ENCODE measurements at regions not wholly inside any gene's neighbourhood (a gene's known extent, or its start where the extent isn't known, plus 50 kb on each side); places are given as distances from the start of the nearest gene placed in this dataset.
"Not testable (repeated sequence)": the region's sequence is repeated elsewhere in the genome, so short reads cannot be mapped to it uniquely, and the experiment has no call there.

DNA sequence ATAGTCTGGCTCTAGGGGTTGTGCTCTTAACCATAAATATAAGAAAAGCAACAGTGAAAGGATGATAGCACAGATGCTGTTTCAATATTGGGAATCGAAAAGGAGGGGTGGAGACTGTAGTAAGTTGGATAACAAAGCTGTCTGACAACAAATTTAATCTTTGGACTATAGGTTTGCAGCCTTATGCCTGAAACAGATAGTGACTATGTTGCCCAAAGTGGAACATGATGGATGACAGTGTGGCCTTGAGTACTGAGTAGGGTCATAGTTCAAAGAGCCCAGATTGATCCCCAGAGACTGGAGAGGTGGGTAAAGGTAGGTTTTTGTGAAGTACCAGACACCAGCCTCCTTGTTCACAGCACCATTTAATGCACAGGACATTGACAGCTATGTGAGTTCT, 144.0 kb upstream of the PALMD start:
- DNase-seq (ENCODE audit: low read depth, low spot score) = no peak

DNA sequence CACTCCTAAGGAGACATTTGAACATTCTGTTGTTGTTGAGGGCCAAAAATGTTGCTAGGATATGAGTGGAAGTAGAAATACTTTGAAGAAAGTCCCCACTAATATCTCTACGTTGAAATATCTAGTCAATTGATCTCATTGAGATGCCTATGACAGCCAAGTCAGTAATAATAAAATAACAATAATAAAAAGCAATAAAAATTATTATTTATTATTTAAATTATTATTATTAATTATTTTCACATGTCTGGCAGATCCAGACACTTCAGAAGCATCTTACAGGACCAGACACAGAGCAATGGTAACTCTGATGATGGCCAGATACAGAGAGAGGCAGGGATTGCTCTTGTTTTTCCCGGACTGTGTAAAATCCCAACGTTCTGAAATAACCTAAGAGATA, 143.5 kb upstream of the PALMD start:
- DNase-seq (ENCODE audit: low read depth, low spot score) = no peak

DNA sequence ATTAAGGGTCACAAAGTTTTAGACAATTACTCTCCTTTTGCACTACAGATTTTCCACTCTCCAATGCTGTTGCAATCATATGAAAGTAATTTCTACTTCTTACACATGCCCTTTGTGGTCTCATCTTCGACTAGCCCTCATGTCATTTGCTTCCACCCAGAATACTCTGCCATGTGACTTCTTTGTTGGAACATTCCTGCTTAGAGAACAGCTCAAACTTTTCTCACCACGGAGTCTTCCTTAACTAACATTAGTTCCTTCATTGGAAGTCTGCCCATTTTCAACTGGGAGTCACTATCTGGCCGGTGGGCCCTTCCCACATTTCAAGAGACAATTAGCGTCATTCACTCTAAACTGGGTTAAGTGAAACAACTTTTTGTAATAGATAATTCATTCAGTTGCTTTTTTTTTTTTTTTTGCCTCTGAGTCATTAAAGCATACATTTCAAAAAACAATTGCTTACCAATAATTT, 142.6 kb upstream of the PALMD start:
- peak; percentile 63 for DNase-seq (ENCODE audit: low read depth, low spot score)

DNA sequence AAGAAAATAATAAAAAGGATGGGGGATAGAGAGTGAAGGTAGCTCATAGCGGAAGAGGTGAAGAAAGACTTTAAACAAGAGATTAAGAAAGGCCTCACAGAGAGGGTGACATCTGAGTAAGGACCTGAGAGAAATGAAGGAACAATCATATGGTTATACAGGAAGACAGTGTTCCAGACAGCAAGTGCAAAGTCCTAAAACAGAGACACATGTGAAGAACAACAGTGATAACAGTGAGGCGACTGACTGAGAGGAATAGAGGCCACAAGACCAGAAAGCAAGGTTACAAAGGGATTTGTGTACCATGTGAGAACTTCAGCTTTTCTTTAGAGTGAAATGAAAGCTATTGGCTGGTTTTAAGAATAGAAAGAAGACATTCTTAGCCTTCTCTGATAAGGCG, 141.6 kb upstream of the PALMD start:
- DNase-seq (ENCODE audit: low read depth, low spot score) = no peak

DNA sequence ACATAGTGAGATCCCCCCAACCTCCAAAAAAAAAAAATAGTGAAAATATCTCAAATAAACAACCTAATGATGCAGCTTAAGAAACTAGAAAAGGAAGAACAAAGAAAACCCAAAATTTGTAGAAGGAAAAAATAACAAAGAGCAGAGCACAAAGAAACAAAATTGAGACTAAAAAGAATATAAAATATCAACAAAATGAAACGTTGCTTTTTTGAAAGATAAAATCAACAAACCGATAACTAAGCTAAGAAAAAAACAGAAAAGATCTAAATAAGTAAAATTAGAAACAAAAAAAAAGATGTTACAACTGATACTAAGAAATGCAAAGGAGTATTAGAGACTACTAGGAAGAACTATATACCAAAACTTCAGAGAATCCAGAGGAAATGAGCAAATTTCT, 139.3 kb upstream of the PALMD start:
- no peak for DNase-seq (ENCODE audit: low read depth, low spot score)

DNA sequence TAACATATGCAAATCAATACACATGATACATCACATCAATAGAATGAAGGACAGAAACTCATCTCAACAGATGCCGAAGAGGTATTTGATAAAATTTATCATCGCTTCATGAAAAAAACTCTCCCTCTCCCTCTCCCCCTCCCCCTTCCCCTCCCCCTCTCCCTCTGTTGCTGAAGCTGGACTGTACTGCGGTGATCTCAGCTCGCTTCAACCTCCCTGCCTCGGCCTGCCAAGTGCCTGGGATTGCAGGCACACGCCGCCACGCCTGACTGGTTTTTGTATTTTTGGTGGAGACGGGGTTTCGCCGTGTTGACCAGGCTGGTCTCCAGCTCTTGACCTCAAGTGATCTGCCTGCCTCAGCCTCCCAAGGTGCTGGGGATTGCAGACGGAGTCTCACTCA, 138.5 kb upstream of the PALMD start:
- not testable (repeated sequence) for DNase-seq (ENCODE audit: low read depth, low spot score)

DNA sequence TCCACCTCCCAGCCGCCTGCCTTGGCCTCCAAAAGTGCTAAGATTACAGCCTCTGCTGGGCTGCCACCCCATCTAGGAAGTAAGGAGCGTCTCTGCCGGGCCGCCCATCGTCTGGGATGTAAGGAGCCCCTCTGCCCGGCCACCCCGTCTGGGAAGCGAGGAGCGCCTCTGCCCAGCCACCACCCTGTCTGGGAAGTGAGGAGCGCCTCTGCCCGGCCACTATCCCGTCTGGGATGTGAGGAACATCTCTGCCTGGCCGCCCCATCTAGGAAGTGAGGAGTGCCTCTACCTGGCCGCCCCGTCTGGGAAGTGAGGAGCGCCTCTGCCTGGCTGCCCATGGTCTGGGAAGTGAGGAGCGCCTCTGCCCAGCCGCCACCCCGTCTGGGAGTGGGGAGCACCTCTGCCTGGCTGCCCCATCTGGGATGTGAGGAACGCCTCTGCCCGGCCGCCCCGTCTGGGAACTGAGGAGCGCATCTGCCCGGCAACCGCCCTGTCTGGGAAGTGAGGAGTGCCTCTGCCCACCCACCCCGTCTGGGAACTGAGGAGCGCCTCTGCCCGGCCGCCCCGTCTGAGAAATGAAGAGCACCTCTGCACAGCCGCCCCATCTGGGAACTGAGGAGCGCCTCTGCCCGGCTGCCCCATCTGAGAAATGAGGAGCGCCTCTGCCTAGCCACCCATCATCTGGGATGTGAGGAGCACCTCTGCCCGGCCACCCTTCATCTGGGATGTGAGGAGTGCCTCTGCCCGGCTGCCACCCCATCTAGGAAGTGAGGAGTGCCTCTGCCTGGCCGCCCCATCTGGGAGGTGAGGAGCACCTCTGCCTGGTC, 137.8 kb upstream of the PALMD start:
- no peak for DNase-seq (ENCODE audit: low read depth, low spot score)

DNA sequence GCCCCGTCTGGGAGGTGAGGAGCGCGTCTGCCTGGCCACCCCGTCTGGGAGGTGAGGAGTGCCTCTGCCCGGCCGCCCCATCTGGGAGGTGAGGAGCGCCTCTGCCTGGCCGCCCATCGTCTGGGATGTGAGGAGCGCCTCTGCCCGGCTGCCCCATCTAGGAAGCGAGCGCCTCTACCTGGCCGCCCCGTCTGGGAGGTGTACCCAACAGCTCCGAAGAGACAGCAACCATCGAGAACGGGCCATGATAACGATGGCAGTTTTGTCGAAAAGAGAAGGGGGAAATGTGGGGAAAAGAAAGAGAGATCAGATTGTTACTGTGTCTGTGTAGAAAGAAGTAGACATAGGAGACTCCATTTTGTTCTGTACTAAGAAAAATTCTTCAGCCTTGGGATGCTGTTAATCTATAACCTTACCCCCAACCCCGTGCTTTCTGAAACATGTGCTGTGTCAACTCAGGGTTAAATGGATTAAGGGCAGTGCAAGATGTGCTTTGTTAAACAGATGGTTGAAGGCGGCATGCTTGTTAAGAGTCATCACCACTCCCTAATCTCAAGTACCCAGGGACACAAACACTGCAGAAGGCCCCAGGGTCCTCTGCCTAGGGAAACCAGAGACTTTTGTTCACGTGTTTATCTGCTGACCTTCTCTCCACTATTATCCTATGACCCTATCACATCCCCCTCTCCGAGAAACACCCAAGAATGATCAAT, 137.0 kb upstream of the PALMD start:
- not testable (repeated sequence) for DNase-seq (ENCODE audit: low read depth, low spot score)

DNA sequence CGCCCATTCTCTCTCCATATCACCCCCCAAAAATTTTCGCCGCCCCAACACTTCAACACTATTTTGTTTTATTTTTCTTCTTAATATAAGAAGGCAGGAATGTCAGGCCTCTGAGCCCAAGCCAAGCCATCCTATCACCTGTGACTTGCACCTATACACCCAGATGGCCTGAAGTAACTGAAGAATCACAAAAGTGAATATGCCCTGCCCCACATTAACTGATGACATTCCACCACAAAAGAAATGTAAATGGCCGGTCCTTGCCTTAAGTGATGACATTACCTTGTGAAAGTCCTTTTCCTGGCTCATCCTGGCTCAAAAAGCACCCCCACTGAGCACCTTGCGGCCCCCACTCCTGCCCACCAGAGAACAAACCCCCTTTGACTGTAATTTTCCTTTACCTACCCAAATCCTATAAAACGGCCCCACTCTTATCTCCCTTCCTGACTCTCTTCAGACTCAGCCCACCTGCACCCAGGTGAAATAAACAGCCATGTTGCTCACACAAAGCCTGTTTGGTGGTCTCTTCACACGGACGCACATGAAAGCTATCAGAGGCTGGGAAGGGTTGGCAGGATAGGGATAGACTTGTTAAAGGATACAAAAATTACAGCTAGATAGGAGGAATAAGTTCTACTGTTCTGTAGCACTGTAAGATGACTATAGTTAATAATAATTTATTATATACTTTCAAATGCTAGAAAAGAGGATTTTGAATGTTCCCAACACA, 130.9 kb upstream of the PALMD start:
- DNase-seq (ENCODE audit: low read depth, low spot score) = not testable (repeated sequence)

DNA sequence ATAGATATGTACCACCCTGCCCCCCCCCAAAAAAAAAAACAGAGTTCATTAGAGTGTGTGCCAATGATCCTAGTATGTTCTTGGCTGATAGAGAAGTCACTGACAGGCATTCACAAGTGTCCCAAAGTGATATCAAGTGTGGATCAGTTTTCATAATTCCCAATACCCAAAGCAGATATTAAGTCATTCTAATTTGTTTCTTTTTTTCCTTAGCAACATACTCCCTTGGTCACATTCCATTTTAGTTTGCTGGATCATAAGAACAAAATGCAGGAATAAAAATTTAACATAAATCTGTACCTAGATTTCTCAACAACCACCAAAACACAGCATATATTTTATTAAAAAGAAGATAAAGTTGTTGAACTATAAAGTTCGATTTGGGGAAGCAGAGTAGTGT, 129.8 kb upstream of the PALMD start:
- DNase-seq (ENCODE audit: low read depth, low spot score) = no peak

DNA sequence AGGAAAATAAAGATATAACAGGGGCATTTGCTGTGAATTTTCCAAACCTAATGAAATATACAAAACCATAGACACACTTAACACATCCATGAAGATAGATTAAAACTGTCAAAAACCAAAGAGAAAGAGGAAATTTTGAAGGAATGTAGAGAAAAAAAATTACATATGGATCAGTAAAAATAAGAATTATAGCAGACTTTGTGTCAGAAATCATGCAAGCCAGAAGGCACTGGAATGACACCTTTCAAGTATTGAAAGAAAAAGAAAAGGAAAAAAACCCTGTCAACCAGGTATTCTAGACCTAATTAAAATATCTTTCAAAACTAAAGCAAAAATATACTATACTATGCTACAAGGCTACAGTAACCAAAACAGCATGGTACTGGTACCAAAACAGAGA, 125.8 kb upstream of the PALMD start:
- no peak for DNase-seq (ENCODE audit: low read depth, low spot score)

DNA sequence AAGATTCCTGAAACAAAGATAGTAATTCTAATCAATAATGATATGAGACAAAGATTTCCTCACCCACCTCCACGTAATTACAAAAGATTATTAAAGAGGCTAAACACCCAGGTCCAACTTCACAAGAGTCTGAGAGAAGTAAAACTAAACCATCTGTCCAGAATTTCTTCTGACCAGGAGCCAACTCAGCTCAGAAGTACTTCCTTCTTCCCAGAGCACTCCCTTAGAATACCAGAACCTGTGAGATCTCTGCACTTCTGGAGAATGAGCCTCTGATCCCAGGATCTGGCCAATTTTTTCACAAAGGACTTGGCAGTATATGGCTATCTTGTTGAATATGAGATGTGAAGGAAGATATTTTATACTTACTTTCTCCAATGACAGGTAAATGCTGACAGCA, 120.6 kb upstream of the PALMD start:
- DNase-seq (ENCODE audit: low read depth, low spot score) = no peak

DNA sequence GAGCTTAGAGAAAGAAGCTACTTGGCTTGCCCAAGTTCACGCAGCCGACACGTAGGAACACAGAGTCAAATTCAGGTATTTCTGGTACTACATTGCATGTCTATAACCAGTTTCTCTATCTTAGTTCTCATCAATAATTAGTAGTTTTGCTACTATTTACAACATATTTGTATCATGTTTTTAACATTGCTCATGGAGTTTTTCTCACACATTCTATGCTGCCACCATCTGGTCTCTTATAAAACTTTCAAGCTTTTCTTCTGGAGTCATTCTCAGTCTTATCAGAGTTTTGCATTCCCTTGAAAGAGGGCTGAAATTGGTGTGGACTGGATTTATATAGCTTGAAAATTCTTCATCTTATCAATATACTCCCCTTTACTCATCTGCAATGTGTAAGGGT, 118.8 kb upstream of the PALMD start:
- DNase-seq (ENCODE audit: low read depth, low spot score) = peak; percentile 37

DNA sequence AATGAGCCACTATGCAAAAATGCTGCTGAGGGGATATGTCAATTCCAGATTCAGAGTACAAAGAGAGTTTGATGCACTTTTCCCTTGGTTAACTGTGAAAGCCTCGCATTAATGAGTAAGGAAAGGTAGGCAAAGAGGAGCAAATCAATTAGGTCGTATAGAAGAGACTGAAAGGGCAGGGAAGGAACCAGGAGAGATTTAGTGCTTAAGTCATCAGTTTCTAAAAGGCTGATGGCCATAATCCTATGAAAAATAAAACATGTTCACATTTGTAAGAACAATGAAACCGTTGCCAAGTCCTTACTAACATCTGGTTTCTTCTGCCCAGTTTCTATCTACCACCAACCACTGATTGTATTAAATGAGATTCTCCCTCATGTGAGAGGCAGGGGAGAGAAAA, 118.4 kb upstream of the PALMD start:
- no peak for DNase-seq (ENCODE audit: low read depth, low spot score)

DNA sequence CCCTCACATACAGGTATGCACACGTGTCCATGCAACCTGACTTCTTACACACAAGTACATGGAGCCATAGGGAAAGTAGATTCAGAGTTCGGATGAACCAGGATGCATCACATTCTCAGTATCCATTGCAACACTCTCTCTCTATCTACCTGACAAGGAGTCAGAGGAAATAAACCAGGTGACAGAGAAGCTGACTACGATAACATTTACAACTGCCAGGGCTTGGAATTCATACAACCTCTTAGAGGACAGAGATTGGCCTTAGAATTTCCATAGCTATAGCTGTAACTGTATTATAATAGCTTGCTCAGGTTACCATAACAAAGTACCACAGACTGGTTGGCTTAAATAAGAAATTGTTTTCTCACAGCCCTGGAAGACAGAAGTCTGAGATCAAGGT, 116.9 kb upstream of the PALMD start:
- DNase-seq (ENCODE audit: low read depth, low spot score) = no peak

DNA sequence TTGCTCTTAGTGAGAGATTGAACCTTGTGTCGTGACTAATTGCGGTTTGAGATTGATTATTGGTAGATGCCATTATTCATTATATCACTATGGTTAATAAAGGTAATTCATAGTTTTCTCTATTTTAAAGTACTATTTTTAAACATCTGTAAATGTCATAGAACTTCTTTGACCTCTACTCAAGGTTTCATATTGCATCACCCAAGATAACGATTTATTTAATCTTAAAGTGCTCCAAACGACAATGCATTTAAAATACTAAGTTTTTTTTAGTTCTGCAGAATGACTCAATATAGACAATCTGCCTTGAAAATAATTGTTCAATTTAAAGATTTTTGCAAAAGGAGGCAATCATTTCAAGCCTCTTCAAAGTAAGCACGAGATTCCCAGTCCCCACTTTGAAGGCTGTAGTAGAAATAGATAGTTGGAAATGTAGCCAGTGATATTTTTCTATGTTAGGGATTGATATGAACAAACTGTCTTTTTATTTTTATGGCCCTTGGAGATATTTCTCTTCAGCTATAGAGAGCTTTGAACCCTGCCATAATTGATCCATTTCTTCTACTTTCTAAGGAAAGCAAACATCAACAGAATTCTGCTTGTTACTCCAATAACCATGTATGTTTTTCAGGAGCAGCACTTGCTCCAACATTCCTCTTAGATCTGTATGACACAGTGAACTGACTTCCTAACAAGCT, 114.2 kb upstream of the PALMD start:
- DNase-seq (ENCODE audit: low read depth, low spot score) = no peak

DNA sequence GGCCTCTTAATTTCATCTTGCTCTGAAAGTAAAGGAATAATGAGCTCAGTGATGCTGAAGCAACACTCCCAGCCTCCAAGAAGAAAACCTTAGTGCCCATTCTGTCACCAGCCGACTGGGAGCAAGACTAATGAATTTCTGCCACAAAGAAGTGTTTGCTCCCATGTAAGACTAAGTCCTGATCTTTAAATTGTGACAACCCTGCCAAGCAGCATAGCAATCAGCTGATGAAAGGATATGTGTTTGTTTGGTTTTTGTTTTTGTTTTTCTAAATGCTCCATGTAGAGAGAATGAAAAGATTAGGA, 113.7 kb upstream of the PALMD start:
- peak; percentile 53 for DNase-seq (ENCODE audit: low read depth, low spot score)

DNA sequence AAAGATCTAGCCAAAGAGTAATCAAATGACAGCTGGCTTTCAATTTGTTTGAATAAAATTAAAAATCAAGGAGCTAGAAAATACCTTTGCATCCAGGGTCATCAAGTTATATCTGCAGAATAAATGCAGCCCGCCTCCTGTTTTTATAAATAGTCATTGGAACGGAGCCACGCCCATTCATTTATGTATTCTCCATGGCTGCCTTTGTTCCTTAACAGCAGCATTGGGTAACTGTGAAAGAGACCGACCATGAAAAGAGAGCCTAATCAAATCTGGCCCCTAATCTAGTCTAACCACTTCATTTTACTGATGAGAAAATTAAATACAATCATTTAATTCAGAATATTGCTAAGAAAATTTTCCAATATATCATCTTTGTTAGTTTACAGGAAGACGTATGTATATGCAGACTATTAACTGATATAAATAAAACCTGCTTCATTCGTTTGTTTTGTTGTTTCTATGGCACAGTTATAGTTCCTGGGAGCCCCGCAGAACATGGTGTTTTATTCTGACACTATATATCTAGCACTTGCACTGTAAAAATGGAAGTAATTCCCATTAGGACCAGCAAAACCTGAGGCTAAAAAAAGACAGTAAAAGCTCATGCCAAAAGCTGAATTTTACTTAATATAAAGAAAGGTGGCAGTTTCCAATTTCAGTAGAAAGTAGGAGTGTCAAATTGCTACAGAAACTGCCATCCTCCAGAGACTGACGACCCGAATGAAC, 111.8 kb upstream of the PALMD start:
- DNase-seq (ENCODE audit: low read depth, low spot score) = no peak

DNA sequence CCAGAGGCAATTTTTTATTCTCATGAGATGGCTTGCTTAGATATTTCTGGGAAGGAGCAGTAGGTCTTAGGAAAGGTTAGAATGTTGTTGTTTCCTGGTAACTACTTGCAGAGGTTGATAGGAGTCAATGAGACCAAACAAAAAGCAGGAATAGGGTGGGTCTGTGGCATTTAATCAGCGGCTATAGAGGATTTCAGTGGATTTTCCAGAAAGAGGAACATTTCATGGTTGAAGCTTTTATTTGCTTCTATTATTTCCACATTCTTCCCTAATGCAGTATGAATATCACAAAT, 111.3 kb upstream of the PALMD start:
- DNase-seq (ENCODE audit: low read depth, low spot score) = no peak

DNA sequence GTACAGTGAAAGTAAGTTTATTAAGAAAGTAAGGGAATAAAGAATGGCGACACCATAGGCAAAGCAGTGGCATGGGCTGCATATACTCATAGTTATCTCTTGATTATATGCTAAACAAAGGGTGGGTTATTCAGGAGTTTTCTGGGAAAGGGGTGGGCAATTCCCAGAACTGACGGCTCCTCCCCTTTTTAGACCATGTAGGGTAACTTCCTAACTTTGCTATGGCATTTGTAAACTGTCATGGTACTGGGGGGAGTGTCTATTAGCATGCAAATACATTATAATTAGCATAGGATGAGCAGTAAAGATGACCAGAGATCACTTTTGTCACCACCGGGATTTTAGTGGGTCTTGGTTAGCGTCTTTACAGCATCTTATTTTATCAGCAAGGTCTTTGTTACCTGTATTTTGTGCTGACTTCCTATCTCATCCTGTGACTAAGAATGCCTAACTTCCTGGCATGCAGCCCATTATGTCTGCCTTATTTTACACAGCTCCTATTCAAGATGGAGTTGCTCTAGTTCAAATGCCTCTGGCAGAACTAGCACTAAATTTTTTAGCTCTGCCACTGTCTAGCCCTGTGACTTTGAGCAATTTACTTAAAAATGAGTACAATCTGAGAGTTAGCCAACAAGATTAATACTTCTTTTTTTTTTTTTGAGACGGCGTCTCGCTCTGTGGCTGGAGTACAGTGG, 110.3 kb upstream of the PALMD start:
- DNase-seq (ENCODE audit: low read depth, low spot score) = no peak
